Kidney epithelial cell (primary cell): ENCODE measurements at regions not wholly inside any gene's neighbourhood (a gene's known extent, or its start where the extent isn't known, plus 50 kb on each side); places are given as distances from the start of the nearest gene placed in this dataset.

Experiments used
- DNase-seq: peaks from one replicate; pipeline ENCODE4 v3.0.0-alpha.2; 2010; ENCODE audit warnings: low read depth
- H3K27me3 ChIP-seq: 2 replicates; pipeline ENCODE4 v1.6.0; 2011; ENCODE audit warnings: low read length; ENCODE audit not compliant: control insufficient read depth, insufficient read depth
- H3K36me3 ChIP-seq: 2 replicates; pipeline ENCODE4 v1.5.1; 2011; ENCODE audit warnings: low read length; ENCODE audit not compliant: control insufficient read depth, insufficient read depth
- H3K4me3 ChIP-seq: 2 replicates; pipeline ENCODE4 v1.5.1; 2011; ENCODE audit warnings: low read depth, mild to moderate bottlenecking, control low read depth, low read length
- CTCF ChIP-seq: IDR thresholded peaks from 2 replicates; pipeline ENCODE4 v1.5.1; 2011; ENCODE audit warnings: mild to moderate bottlenecking, moderate library complexity, low read length, control low read depth, inconsistent platforms; ENCODE audit not compliant: insufficient read depth, poor library complexity, severe bottlenecking

DNA sequence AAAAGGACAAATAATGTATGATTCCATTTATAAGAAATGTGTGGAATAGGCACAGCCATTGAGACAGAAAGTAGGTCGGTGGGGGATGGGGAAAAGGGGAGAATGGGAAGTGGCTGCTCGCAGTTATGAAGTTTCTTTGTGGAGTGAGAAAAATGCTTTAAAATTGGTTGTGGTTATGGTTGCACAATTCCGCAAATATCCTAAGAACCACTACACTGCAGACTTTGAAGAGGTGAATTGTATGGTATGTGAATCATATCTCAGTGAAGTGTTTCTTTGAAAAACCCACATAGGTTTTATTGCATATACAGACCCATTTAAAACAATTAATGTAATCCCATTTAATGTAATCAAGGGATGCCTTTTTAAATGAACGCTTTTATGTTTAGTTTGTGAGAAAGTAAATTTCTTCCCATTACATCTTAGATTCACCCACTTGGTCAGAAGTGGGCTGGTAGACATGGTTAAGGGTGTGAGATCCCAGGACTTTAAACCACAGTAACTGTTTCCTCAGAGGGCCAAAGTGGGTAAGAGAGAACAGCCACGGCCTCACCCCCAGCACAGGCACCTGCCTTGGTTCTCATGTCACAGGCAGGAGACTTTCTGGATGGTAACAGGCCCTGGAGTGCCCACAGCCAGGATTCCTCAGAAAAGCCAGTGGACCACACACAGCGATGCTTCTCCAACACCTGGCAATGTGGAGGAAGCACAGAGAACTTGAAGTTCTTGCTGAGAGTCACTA lies 119.3 kb upstream of the GJB6 start:
- H3K27me3 ChIP-seq, result no peaks in the 10 kb centered on the region
- no peak for DNase-seq
- no peak overlapping the region for H3K4me3 ChIP-seq
- no peak for TF ChIP-seq CTCF
- H3K36me3 ChIP-seq, result no peaks in the 10 kb centered on the region

DNA sequence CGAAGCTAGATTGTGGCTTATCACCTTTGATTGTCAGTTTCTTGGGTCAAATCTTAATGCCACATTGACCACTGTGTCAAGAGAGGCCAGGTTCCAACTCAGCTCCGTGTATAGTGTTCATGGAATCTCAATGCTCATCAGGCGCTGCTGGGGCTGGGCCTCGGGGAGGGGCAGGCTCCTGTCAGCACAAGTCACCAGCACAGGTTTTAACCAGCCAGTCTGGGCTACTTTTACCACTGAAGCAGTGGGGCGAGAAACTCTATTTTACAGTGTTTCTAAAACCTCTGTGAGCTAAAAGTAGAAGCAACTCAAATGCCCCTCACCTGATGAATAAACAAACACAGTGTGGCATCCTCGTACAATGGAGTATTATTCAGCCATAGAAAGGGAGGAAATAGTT lies 118.7 kb upstream of the GJB6 start:
- no peaks in the 10 kb centered on the region for H3K27me3 ChIP-seq
- H3K4me3 ChIP-seq, result no peak overlapping the region
- no peaks in the 10 kb centered on the region for H3K36me3 ChIP-seq
- TF ChIP-seq CTCF, result no peak
- no peak for DNase-seq

GRCh38 chr13:20350382-20350763 lies 118.3 kb upstream of the GJB6 start:
- no peak for TF ChIP-seq CTCF
- Histone ChIP-seq H3K27me3 (no peaks in the 10 kb centered on the region), H3K36me3 (no peaks in the 10 kb centered on the region), H3K4me3 (no peak overlapping the region)
- no peak for DNase-seq

DNA sequence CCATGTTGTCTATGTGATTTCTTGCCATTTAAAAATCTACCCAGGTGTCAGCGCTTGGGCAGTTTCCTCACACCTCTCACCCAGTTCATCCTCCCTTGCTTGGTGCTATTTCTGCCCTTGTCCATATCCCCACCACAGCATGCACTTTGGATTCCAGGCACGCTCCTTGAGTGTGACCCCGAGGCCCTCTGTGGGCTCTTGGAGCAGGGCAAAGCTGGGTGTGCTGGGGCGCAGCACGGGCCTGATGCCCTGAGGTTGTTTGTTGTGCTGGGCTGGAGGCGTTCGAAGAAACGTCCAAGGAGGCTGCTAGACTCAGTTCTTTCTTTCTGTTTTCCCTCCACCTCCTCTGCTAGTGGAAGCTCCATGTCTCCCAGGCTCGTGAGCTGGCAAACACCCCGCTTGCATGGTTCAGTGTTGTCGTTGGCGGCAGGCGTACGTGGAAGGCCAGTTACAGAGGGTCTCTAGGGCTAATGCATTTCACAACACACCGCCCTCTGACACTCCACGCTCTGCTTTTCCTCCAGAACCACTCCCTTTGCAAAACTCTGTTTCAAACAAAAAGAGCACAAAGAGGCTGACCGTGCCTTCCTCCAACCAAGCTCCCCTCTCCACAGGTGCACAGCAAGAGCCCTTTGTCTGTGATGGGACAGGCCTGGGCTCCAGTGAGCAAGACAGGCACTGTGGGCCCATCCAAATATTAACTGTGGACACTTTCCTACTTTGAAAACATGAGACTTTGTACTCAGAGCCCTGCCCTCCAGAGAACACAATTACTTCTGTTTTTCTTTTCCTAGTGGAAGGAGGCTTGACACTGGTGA lies 117.7 kb upstream of the GJB6 start:
- Histone ChIP-seq H3K36me3 (no peaks in the 10 kb centered on the region), H3K27me3 (no peaks in the 10 kb centered on the region), H3K4me3 (no peak overlapping the region)
- TF ChIP-seq CTCF, result no peak
- DNase-seq, result no peak

DNA sequence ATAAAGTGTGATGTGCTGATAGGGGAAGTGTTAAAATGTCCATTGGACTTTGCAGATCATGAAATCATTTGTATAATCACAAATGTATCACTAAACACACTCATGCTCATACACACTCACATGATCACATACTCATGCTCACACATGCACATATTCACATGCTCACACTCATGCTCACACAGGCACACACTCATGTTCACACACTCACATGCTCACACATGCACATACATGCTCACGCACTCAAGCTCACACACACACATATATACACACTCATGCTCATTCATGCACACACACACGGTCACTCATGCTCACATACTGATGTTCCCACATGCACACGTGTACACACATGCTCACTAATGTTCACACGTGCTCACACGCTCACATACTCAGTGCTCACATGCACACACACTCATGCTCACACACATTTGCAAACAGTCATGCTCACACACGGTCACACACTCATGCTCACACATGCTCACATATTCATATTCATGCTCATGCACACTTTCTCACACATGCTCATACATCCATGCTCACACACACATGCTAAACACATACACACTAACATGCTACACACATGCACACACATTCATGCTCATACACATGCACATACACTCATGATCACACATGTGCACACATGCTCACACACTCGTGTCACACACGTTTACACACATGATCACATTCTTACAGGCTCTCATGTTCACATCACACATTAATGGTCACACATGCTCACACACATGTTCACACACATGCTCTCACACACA lies 116.7 kb upstream of the GJB6 start:
- TF ChIP-seq CTCF, result no peak
- Histone ChIP-seq H3K27me3 (no peaks in the 10 kb centered on the region), H3K36me3 (no peaks in the 10 kb centered on the region), H3K4me3 (no peak overlapping the region)
- no peak for DNase-seq
